ENCODE measurements at regions not wholly inside any gene's neighbourhood (a gene's known extent, or its start where the extent isn't known, plus 50 kb on each side); places are given as distances from the start of the nearest gene placed in this dataset.

GRCh38 chr4:116577321-116577720 lies 508.1 kb downstream of the TRAM1L1 start:
- TF ChIP-seq CTCF (IDR thresholded peaks at IDR 0.05; ENCODE audit: poor library complexity) (no peak), EZH2 (IDR thresholded peaks at IDR 0.05; ENCODE audit: borderline replicate concordance) (no peak), EZH2phosphoT487 (IDR thresholded peaks at IDR 0.05; ENCODE audit: low read depth, severe bottlenecking, unreplicated experiment) (no peak)

Data from hepatocyte (in vitro differentiated cells).